GM12878 (cell line): ENCODE measurements at regions not wholly inside any gene's neighbourhood (a gene's known extent, or its start where the extent isn't known, plus 50 kb on each side); places are given as distances from the start of the nearest gene placed in this dataset.

ENCODE experiments used
- ATAC-seq: fragments of 200-7000 bp; cut with Tn5 transposase; 3 replicates; pipeline ENCODE4 v1.9.1; 2020; ENCODE audit warnings: mild to moderate bottlenecking, moderate library complexity
- BruUV-seq: library from RNA; stranded (reverse); fragments of 400-500 nt; replicated peaks from 2 replicates; lab custom pipeline; 2021; lab: Mats Ljungman, UMichigan
- CTCF ChIA-PET: fragments of 300-600 bp; sonication (Branson Sonifier 250); formaldehyde crosslinking; extraction: SDS; loops from one replicate; lab custom pipeline; 2021; ENCODE audit warnings: inconsistent platforms; lab: Yijun Ruan, JAX
- POLR2A ChIA-PET: fragments of 350-600 bp; formaldehyde crosslinking; extraction: SDS; loops from one replicate; lab custom pipeline; 2021; ENCODE audit warnings: inconsistent platforms; lab: Charles Lee
- RAD21 ChIA-PET: fragments of 300-600 bp; sonication (Branson Sonifier 250); formaldehyde crosslinking; loops from one replicate; lab custom pipeline; 2023; ENCODE audit warnings: antibody characterized with exemption; ENCODE audit not compliant: unreplicated experiment; lab: Charles Lee
- SMC1A ChIA-PET: fragments of 300-600 bp; sonication (Branson Sonifier 250); formaldehyde crosslinking; loops from one replicate; lab custom pipeline; 2023; ENCODE audit not compliant: unreplicated experiment, uncharacterized antibody; lab: Charles Lee
- DNase-seq: peaks from one replicate; pipeline ENCODE4 v3.0.0-alpha.2; 2011; ENCODE audit warnings: low read depth, low spot score
- FAIRE-seq: peaks from 3 replicates; lab custom pipeline; 2011; peaks lifted over from hg19 to GRCh38; lab: Jason Lieb, UNC
- H2AFZ ChIP-seq: 2 replicates; pipeline ENCODE4 v1.6.0; 2011; ENCODE audit warnings: low read depth, low read length, control low read depth; ENCODE audit not compliant: control insufficient read depth
- H3K27ac ChIP-seq: 2 replicates; pipeline ENCODE4 v1.5.1; 2011; ENCODE audit warnings: control low read depth; ENCODE audit not compliant: control insufficient read depth, insufficient read depth
- H3K27me3 ChIP-seq, 2 experiments: replicated peaks in 1 of 2; 2 replicates each; pipeline versions ENCODE4 v1.6.0 to v1.6.1; 2011; ENCODE audit warnings: low read length in 1 of 2; ENCODE audit not compliant: control insufficient read depth in 2 of 2, insufficient read depth in 2 of 2
- H3K36me3 ChIP-seq, 2 experiments: 2 replicates each; pipeline ENCODE4 v1.5.1; 2011; ENCODE audit warnings: low read length in 1 of 2; ENCODE audit not compliant: control insufficient read depth in 2 of 2, insufficient read depth in 2 of 2
- H3K4me1 ChIP-seq: 2 replicates; pipeline ENCODE4 v1.6.1; 2011; ENCODE audit warnings: mild to moderate bottlenecking, low read length, moderate library complexity, mixed read lengths; ENCODE audit not compliant: control insufficient read depth, insufficient read depth
- H3K4me2 ChIP-seq: 2 replicates; pipeline ENCODE4 v1.6.0; 2011; ENCODE audit warnings: control low read depth; ENCODE audit not compliant: control insufficient read depth, insufficient read depth
- H3K4me3 ChIP-seq: fragments of 200-600 bp; sonication (generic); 2 replicates; pipeline ENCODE4 v1.5.1; 2016
- H3K79me2 ChIP-seq: 2 replicates; pipeline ENCODE4 v1.6.0; 2011; ENCODE audit warnings: low read length; ENCODE audit not compliant: control insufficient read depth, insufficient read depth
- H3K9ac ChIP-seq: 2 replicates; pipeline ENCODE4 v1.8.0; 2011; ENCODE audit warnings: low read length, control low read depth, mixed read lengths; ENCODE audit not compliant: control insufficient read depth, insufficient read depth
- H3K9me3 ChIP-seq: replicated peaks from 3 replicates; pipeline ENCODE4 v1.5.1; 2011; ENCODE audit warnings: mild to moderate bottlenecking, low read length; ENCODE audit not compliant: control insufficient read depth, insufficient read depth
- H4K20me1 ChIP-seq: 2 replicates; pipeline ENCODE4 v1.6.0; 2011; ENCODE audit not compliant: control insufficient read depth, insufficient read depth
- CBX3 ChIP-seq: fragments of 200-600 bp; sonication (generic); IDR thresholded peaks from 2 replicates; pipeline ENCODE4 v1.6.1; 2016; ENCODE audit warnings: low read depth, borderline replicate concordance
- FOXM1 ChIP-seq: IDR thresholded peaks from 2 replicates; pipeline ENCODE4 v1.6.1; 2012; ENCODE audit warnings: low read depth, mild to moderate bottlenecking, inconsistent platforms, low read length, moderate library complexity
- GATAD2B ChIP-seq: fragments of 450-650 bp; conservative IDR thresholded peaks from 2 replicates; pipeline ENCODE4 v1.6.1; 2017; ENCODE audit warnings: low read depth, mild to moderate bottlenecking, moderate library complexity
- KAT2A ChIP-seq: conservative IDR thresholded peaks from 2 replicates; pipeline ENCODE4 v1.6.1; 2011; ENCODE audit warnings: low read depth, low read length; ENCODE audit not compliant: control insufficient read depth
- NKRF ChIP-seq: fragments of 450-650 bp; conservative IDR thresholded peaks from 2 replicates; pipeline ENCODE4 v1.6.1; 2017; ENCODE audit warnings: mild to moderate bottlenecking, moderate library complexity
- NRF1 ChIP-seq: conservative IDR thresholded peaks from 2 replicates; pipeline ENCODE4 v1.6.1; 2011; ENCODE audit warnings: mild to moderate bottlenecking, low read depth, low read length, improper control_type of control experiment
- POU2F2 ChIP-seq: IDR thresholded peaks from 3 replicates; pipeline ENCODE4 v1.6.1; 2011; ENCODE audit warnings: low read depth, mild to moderate bottlenecking, low read length, borderline replicate concordance
- RAD21 ChIP-seq: IDR thresholded peaks from 2 replicates; pipeline ENCODE4 v1.6.1; 2011; ENCODE audit warnings: mild to moderate bottlenecking, low read depth, low read length, moderate library complexity; ENCODE audit not compliant: insufficient read depth
- SMC3 ChIP-seq: IDR thresholded peaks from 2 replicates; pipeline ENCODE4 v1.6.1; 2011; ENCODE audit warnings: low read length, improper control_type of control experiment, borderline replicate concordance
- WRNIP1 ChIP-seq: IDR thresholded peaks from 2 replicates; pipeline ENCODE4 v1.6.1; 2011; ENCODE audit warnings: low read depth, low read length, improper control_type of control experiment, borderline replicate concordance
- ZBTB4 ChIP-seq: fragments of 450-650 bp; formaldehyde crosslinking; IDR thresholded peaks from 2 replicates; pipeline ENCODE4 v1.4.0; 2022; ENCODE audit warnings: mild to moderate bottlenecking, moderate library complexity
- WGBS: methylation state at CpG from one replicate; pipeline ENCODE4 v1.1.6; 2016; ENCODE audit warnings: low lambda C conversion rate; ENCODE audit not compliant: insufficient replicate concordance, insufficient coverage; ENCODE audit errors: missing lambda C conversion rate; 5-methylcytosine and 5-hydroxymethylcytosine counted together
- in situ Hi-C: fragments of 300-500 bp; cut with MboI; formaldehyde crosslinking; loops from 9 replicates; pipeline ENCODE4 v1.14.3; 2018; ENCODE audit warnings: mixed read lengths
- intact Hi-C: fragments of 100-400 bp; cut with micrococcal nuclease; formaldehyde crosslinking; loops from one replicate; pipeline ENCODE4 v1.14.2; 2022; ENCODE audit not compliant: unreplicated experiment

GRCh38 chr7:33720870-33721269, 184.5 kb upstream of the BMPER start:
- TF ChIP-seq WRNIP1 (no peak), FOXM1 (no peak), KAT2A (no peak), CBX3 (no peak)
- SMC1A ChIA-PET = interaction anchor here (1.2 kb wide), 1 partner anchor 297 kb away, joined by 5 read pairs; no protein-coding TSS in a partner anchor
- ATAC-seq (no peak), FAIRE-seq (no peak), DNase-seq (no peak)
- Histone ChIP-seq H2AFZ (no peak overlapping the region), H4K20me1 (no peaks in the 10 kb centered on the region; the same call in 1 of the 2 replicates), H3K27me3 (peaks cover 0 to 2% of the 10 kb centered on the region in 2 experiments; a peak in 3 of 4 replicates), H3K4me2 (no peak overlapping the region), H3K36me3 (no peaks in the 10 kb centered on the region), H3K79me2 (no peaks in the 10 kb centered on the region), H3K27ac (no peak overlapping the region), H3K4me1 (no peaks in the 10 kb centered on the region), H3K9me3 (no peaks in the 10 kb centered on the region), H3K4me3 (no peak overlapping the region), H3K9ac (no peak overlapping the region)
- POLR2A ChIA-PET = no interaction called here
- WGBS = 33% methylated on average over 3 of the region's 3 CpGs
- BruUV-seq = no TSS peak
- in situ Hi-C loops = no loop called here
- RAD21 ChIA-PET = no interaction called here
- intact Hi-C loops = no loop called here
- CTCF ChIA-PET = no interaction called here

- intact Hi-C loops = no loop called here
- Histone ChIP-seq H3K4me2 (no peak overlapping the region), H3K27me3 (peaks cover 0 to 2% of the 10 kb centered on the region in 2 experiments; a peak in 3 of 4 replicates), H3K9ac (no peak overlapping the region), H3K27ac (no peak overlapping the region), H3K4me3 (no peak overlapping the region), H3K4me1 (no peaks in the 10 kb centered on the region), H3K79me2 (no peaks in the 10 kb centered on the region), H3K9me3 (no peaks in the 10 kb centered on the region), H4K20me1 (no peaks in the 10 kb centered on the region), H3K36me3 (no peaks in the 10 kb centered on the region), H2AFZ (no peak overlapping the region)
- ChIA-PET RAD21 (no interaction called here), CTCF (no interaction called here), SMC1A (no interaction called here), POLR2A (no interaction called here)
- WGBS = 38% methylated on average over 4 of the region's 4 CpGs
- FAIRE-seq (no peak), DNase-seq (no peak), ATAC-seq (no peak)
- in situ Hi-C loops = no loop called here
- BruUV-seq = no TSS peak
- no peak for TF ChIP-seq GATAD2B
- TF ChIP-seq ZBTB4 (CRISPR knock-in tag) = no peak
- no peak for TF ChIP-seq NKRF
- TF ChIP-seq POU2F2 = no peak
- TF ChIP-seq NRF1 = no peak
- TF ChIP-seq SMC3 = no peak
- TF ChIP-seq RAD21 = no peak
These were observed 183.4 kb upstream of the BMPER start for GRCh38 chr7:33721895-33722294.
